SK-N-SH (cell line): ENCODE measurements at regions not wholly inside any gene's neighbourhood (a gene's known extent, or its start where the extent isn't known, plus 50 kb on each side); places are given as distances from the start of the nearest gene placed in this dataset.

ENCODE experiments used
- CHD2 ChIP-seq: fragments of 150-350 bp; IDR thresholded peaks from 2 replicates; pipeline ENCODE4 v1.6.1; 2018; ENCODE audit warnings: low read length; ENCODE audit not compliant: partially characterized antibody
- CTCF ChIP-seq: fragments of 200-600 bp; sonication (generic); IDR thresholded peaks from 2 replicates; pipeline ENCODE4 v1.6.1; 2017; ENCODE audit warnings: antibody characterized with exemption, mild to moderate bottlenecking, moderate library complexity
- EP300 ChIP-seq, 2 experiments: IDR thresholded peaks; 2 replicates each; pipeline versions ENCODE4 v1.4.0 to v1.6.1; 2012; ENCODE audit warnings: borderline replicate concordance in 1 of 2, low read depth in 1 of 2, low read length in 1 of 2
- FOSL2 ChIP-seq: IDR thresholded peaks from 2 replicates; pipeline ENCODE4 v1.4.0; 2012; ENCODE audit warnings: low read depth, mild to moderate bottlenecking, moderate library complexity, borderline replicate concordance
- FOXJ3 ChIP-seq: sonication (generic); formaldehyde crosslinking; IDR thresholded peaks from 2 replicates; pipeline ENCODE4 v1.5.1; 2020; ENCODE audit warnings: mild to moderate bottlenecking, missing genetic modification reagents
- FOXM1 ChIP-seq: IDR thresholded peaks from 2 replicates; pipeline ENCODE4 v1.4.0; 2012; ENCODE audit warnings: low read depth, mild to moderate bottlenecking
- GABPA ChIP-seq: IDR thresholded peaks from 2 replicates; pipeline ENCODE4 v1.4.0; 2012; ENCODE audit warnings: low read depth, mild to moderate bottlenecking
- PBX3 ChIP-seq: IDR thresholded peaks from 2 replicates; pipeline ENCODE4; 2012
- POLR2AphosphoS5 ChIP-seq: IDR thresholded peaks from 2 replicates; pipeline ENCODE4 v1.6.1; 2012; ENCODE audit warnings: low read depth, low read length
- REST ChIP-seq: IDR thresholded peaks from 2 replicates; pipeline ENCODE4 v1.6.1; 2012; ENCODE audit warnings: mild to moderate bottlenecking, low read depth, low read length, moderate library complexity
- RXRA ChIP-seq: IDR thresholded peaks from 2 replicates; pipeline ENCODE4 v1.4.0; 2012; ENCODE audit warnings: low read depth, mild to moderate bottlenecking, borderline replicate concordance
- USF2 ChIP-seq: fragments of 150-350 bp; IDR thresholded peaks from 2 replicates; pipeline ENCODE4 v1.6.1; 2017; ENCODE audit warnings: antibody characterized with exemption, low read length, low read depth, borderline replicate concordance
- YY1 ChIP-seq: IDR thresholded peaks from 2 replicates; pipeline ENCODE4 v1.4.0; 2012; ENCODE audit warnings: low read depth, mild to moderate bottlenecking
- ZBTB33 ChIP-seq: IDR thresholded peaks from 2 replicates; pipeline ENCODE4 v1.4.0; 2012; ENCODE audit warnings: low read depth, borderline replicate concordance

GRCh38 chr16:9545522-9546437 is 454.3 kb downstream of the HAPSTR1 start:
- TF ChIP-seq YY1 (no peak), FOXJ3 (CRISPR knock-in tag) (no peak), USF2 (no peak), GABPA (no peak), CTCF (no peak), POLR2AphosphoS5 (no peak), CHD2 (no peak), PBX3 (no peak), FOXM1 (no peak), FOSL2 (no peak), ZBTB33 (no peak), REST (no peak), EP300 (IDR thresholded peaks at IDR 0.05; ENCODE audit: borderline replicate concordance in 1 of 2, low read depth in 1 of 2, low read length in 1 of 2) (no peak), RXRA (no peak)
